Myocyte (in vitro differentiated cells): ENCODE measurements at regions not wholly inside any gene's neighbourhood (a gene's known extent, or its start where the extent isn't known, plus 50 kb on each side); places are given as distances from the start of the nearest gene placed in this dataset.
"Not testable (repeated sequence)": the region's sequence is repeated elsewhere in the genome, so short reads cannot be mapped to it uniquely, and the experiment has no call there.

Experiments
- DNase-seq: peaks from one replicate; pipeline ENCODE4 v3.0.0-alpha.2; 2012; ENCODE audit warnings: low read depth

GRCh38 chr13:24995225-24995804 lies 100.6 kb upstream of the PABPC3 start:
- DNase-seq: peak; percentile 82

- peak; percentile 38 for DNase-seq
Observed at GRCh38 chr13:24997367-24997967, 98.5 kb upstream of the PABPC3 start.

GRCh38 chr13:24998433-24998832 lies 97.5 kb upstream of the PABPC3 start:
- DNase-seq: no peak

- peak; percentile 21 for DNase-seq
Observed at GRCh38 chr13:25001476-25002206, 94.3 kb upstream of the PABPC3 start.

GRCh38 chr13:25002311-25002710 lies 93.6 kb upstream of the PABPC3 start:
- peak; percentile 33 for DNase-seq

GRCh38 chr13:25004489-25004888 lies 91.4 kb upstream of the PABPC3 start:
- not testable (repeated sequence) for DNase-seq

GRCh38 chr13:25005050-25005497 lies 90.9 kb upstream of the PABPC3 start:
- DNase-seq: peak; percentile 34

- not testable (repeated sequence) for DNase-seq
Observed at GRCh38 chr13:25007389-25007788, 88.5 kb upstream of the PABPC3 start.

GRCh38 chr13:25014398-25014973 lies 81.5 kb upstream of the PABPC3 start:
- DNase-seq: not testable (repeated sequence)

GRCh38 chr13:25017176-25017575 lies 78.8 kb upstream of the PABPC3 start:
- DNase-seq: not testable (repeated sequence)

GRCh38 chr13:25017808-25018728 lies 77.9 kb upstream of the PABPC3 start:
- DNase-seq: not testable (repeated sequence)

- DNase-seq: no peak
Observed at GRCh38 chr13:25018729-25019115, 77.2 kb upstream of the PABPC3 start.

GRCh38 chr13:25019741-25020140 lies 76.2 kb upstream of the PABPC3 start:
- not testable (repeated sequence) for DNase-seq

- DNase-seq: no peak
Observed at GRCh38 chr13:25024175-25024574, 71.8 kb upstream of the PABPC3 start.

- no peak for DNase-seq
Observed at GRCh38 chr13:25032160-25032559, 63.8 kb upstream of the PABPC3 start.

GRCh38 chr13:25034173-25034572 lies 61.8 kb upstream of the PABPC3 start:
- no peak for DNase-seq

- peak; percentile 67 for DNase-seq
Observed at GRCh38 chr13:25037057-25037813, 58.7 kb upstream of the PABPC3 start.

GRCh38 chr13:25042151-25042865 lies 53.6 kb upstream of the PABPC3 start:
- DNase-seq: no peak

GRCh38 chr13:25044071-25044470 lies 51.9 kb upstream of the PABPC3 start:
- no peak for DNase-seq
